IPS DF 4.7 (cell line): ENCODE measurements at regions not wholly inside any gene's neighbourhood (a gene's known extent, or its start where the extent isn't known, plus 50 kb on each side); places are given as distances from the start of the nearest gene placed in this dataset.
A peak's percentile ranks its signal among the peaks of the same experiment; 100 is the strongest.

Source experiments
- DNase-seq: peaks from one replicate; pipeline ENCODE4 v3.0.0-alpha.2; 2013; ENCODE audit warnings: low spot score; ENCODE audit errors: extremely low read depth

- DNase-seq: no peak
These were observed 1055.9 kb downstream of the NR2F1-AS1 start for GRCh38 chr5:92525131-92525530.

- DNase-seq: no peak
These were observed 1061.0 kb downstream of the NR2F1-AS1 start for GRCh38 chr5:92519811-92520632.

- DNase-seq: peak; percentile 9
These were observed 1062.6 kb downstream of the NR2F1-AS1 start for GRCh38 chr5:92518318-92518904.

GRCh38 chr5:92514896-92515295 lies 1066.1 kb downstream of the NR2F1-AS1 start:
- DNase-seq: no peak

GRCh38 chr5:92513067-92513466 lies 1068.0 kb downstream of the NR2F1-AS1 start:
- no peak for DNase-seq

GRCh38 chr5:92508271-92508670 lies 1072.7 kb downstream of the NR2F1-AS1 start:
- DNase-seq: no peak

GRCh38 chr5:92505925-92506324 lies 1075.1 kb downstream of the NR2F1-AS1 start:
- no peak for DNase-seq

- no peak for DNase-seq
These were observed 1075.9 kb downstream of the NR2F1-AS1 start for GRCh38 chr5:92505145-92505544.

GRCh38 chr5:92504346-92504745 lies 1076.7 kb downstream of the NR2F1-AS1 start:
- DNase-seq: no peak

- DNase-seq: no peak
These were observed 1080.3 kb downstream of the NR2F1-AS1 start for GRCh38 chr5:92500752-92501151.

GRCh38 chr5:92496545-92496944 lies 1084.5 kb downstream of the NR2F1-AS1 start:
- no peak for DNase-seq

GRCh38 chr5:92494508-92494907 lies 1086.5 kb downstream of the NR2F1-AS1 start:
- no peak for DNase-seq

- no peak for DNase-seq
These were observed 1088.1 kb downstream of the NR2F1-AS1 start for GRCh38 chr5:92492908-92493307.

GRCh38 chr5:92484484-92484883 lies 1096.5 kb downstream of the NR2F1-AS1 start:
- DNase-seq: no peak

- DNase-seq: no peak
These were observed 1090.0 kb upstream of the ARRDC3 start for GRCh38 chr5:92472981-92473566.

- DNase-seq: no peak
These were observed 1088.7 kb upstream of the ARRDC3 start for GRCh38 chr5:92471861-92472260.

GRCh38 chr5:92470770-92471169 lies 1087.7 kb upstream of the ARRDC3 start:
- no peak for DNase-seq

- no peak for DNase-seq
These were observed 1085.2 kb upstream of the ARRDC3 start for GRCh38 chr5:92468295-92468694.

- DNase-seq: no peak
These were observed 1084.6 kb upstream of the ARRDC3 start for GRCh38 chr5:92467695-92468094.

- no peak for DNase-seq
These were observed 1077.4 kb upstream of the ARRDC3 start for GRCh38 chr5:92460505-92460904.

GRCh38 chr5:92459654-92460053 lies 1076.5 kb upstream of the ARRDC3 start:
- DNase-seq: no peak

GRCh38 chr5:92455011-92455410 lies 1071.9 kb upstream of the ARRDC3 start:
- DNase-seq: no peak

- no peak for DNase-seq
These were observed 1061.8 kb upstream of the ARRDC3 start for GRCh38 chr5:92444888-92445287.
